Endodermal cell (in vitro differentiated cells): ENCODE measurements at regions not wholly inside any gene's neighbourhood (a gene's known extent, or its start where the extent isn't known, plus 50 kb on each side); places are given as distances from the start of the nearest gene placed in this dataset.
A peak's percentile ranks its signal among the peaks of the same experiment; 100 is the strongest.

Experiments
- DNase-seq: peaks from one replicate; pipeline ENCODE4 v3.0.0-alpha.2; 2017
- H3K27ac ChIP-seq: 2 replicates; pipeline ENCODE4 v1.5.1; 2013; ENCODE audit warnings: mild to moderate bottlenecking, low read depth, low read length, moderate library complexity
- H3K27me3 ChIP-seq: 2 replicates; pipeline ENCODE4 v1.6.1; 2013; ENCODE audit warnings: mild to moderate bottlenecking, low read length, moderate library complexity; ENCODE audit not compliant: insufficient read depth, control insufficient read depth, poor library complexity, severe bottlenecking
- H3K36me3 ChIP-seq: 2 replicates; pipeline ENCODE4 v1.7.0; 2013; ENCODE audit warnings: mild to moderate bottlenecking, low read length, moderate library complexity; ENCODE audit not compliant: control insufficient read depth, insufficient read depth
- H3K4me1 ChIP-seq: one replicate; pipeline ENCODE4 v1.7.0; 2013; ENCODE audit warnings: low read length; ENCODE audit not compliant: control insufficient read depth, insufficient read depth
- H3K4me3 ChIP-seq: 2 replicates; pipeline ENCODE4 v1.5.1; 2013; ENCODE audit warnings: mild to moderate bottlenecking, low read length, moderate library complexity
- H3K9ac ChIP-seq: 2 replicates; pipeline ENCODE4 v1.6.1; 2013; ENCODE audit warnings: mild to moderate bottlenecking, low read length, moderate library complexity; ENCODE audit not compliant: poor library complexity, severe bottlenecking; ENCODE audit errors: extremely low read depth
- H3K9me3 ChIP-seq: 2 replicates; pipeline ENCODE4 v1.6.1; 2013; ENCODE audit warnings: mild to moderate bottlenecking, low read length, moderate library complexity; ENCODE audit not compliant: control insufficient read depth
- H3K27ac Mint-ChIP-seq: 2 replicates; pipeline ENCODE4 v1.8.0; 2020; ENCODE audit warnings: mixed read lengths
- H3K27me3 Mint-ChIP-seq: 2 replicates; pipeline ENCODE4 v1.8.0; 2021; ENCODE audit warnings: mild to moderate bottlenecking, mixed read lengths; ENCODE audit not compliant: insufficient read depth
- H3K36me3 Mint-ChIP-seq: 2 replicates; pipeline ENCODE4 v1.8.0; 2020; ENCODE audit warnings: low read depth, mixed read lengths
- H3K4me1 Mint-ChIP-seq: 2 replicates; pipeline ENCODE4 v1.8.0; 2020; ENCODE audit warnings: mixed read lengths
- H3K4me3 Mint-ChIP-seq: 2 replicates; pipeline ENCODE4 v1.8.0; 2020; ENCODE audit warnings: mild to moderate bottlenecking, moderate library complexity, mixed read lengths
- H3K9me3 Mint-ChIP-seq: 2 replicates; pipeline ENCODE4 v1.8.0; 2020; ENCODE audit warnings: mild to moderate bottlenecking, mixed read lengths
- WGBS, 2 experiments: methylation state at CpG; one replicate each; pipeline versions ENCODE4 v1.1.5 to v1.1.7; 2013; ENCODE audit warnings: missing lambda C conversion rate in 2 of 2, mixed read lengths in 1 of 2; ENCODE audit not compliant: insufficient coverage in 1 of 2, insufficient read length in 1 of 2; 5-methylcytosine and 5-hydroxymethylcytosine counted together
- TF ChIP-seq, protein P1 (sequence below): fragments of 200-600 bp; sonication (generic); conservative IDR thresholded peaks from 2 replicates; pipeline ENCODE4 v1.5.0; 2021; ENCODE audit warnings: antibody characterized with exemption, mild to moderate bottlenecking

DNA sequence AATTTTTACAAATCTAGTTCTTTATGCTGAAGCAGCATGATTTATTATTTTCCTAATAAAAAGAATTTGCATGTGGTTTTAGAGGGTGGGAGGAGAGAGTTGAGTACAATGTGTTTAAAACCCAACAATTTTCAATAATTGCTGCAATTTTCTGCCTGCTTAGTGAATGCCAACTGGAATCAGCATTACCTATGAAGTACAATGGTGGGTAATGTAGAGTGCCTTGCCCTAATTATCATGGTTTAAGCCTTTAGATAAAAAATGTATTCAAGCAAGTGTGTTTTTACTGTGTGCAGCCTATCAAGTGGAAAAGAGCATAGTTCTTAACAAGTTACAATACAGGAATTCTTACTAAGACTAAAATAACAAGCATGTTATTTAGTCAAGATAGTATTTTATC, 77.9 kb upstream of the ANKRD50 start:
- Histone ChIP-seq H3K36me3 (no peaks in the 10 kb centered on the region), H3K27me3 (no peaks in the 10 kb centered on the region), H3K4me1 (no peaks in the 10 kb centered on the region), H3K27ac (no peak overlapping the region), H3K4me3 (no peak overlapping the region), H3K9me3 (no peaks in the 10 kb centered on the region), H3K9ac (no peak overlapping the region)
- no peaks in the 10 kb centered on the region for H3K9me3 Mint-ChIP-seq
- no peaks in the 10 kb centered on the region for H3K27me3 Mint-ChIP-seq
- TF ChIP-seq, protein P1, sequence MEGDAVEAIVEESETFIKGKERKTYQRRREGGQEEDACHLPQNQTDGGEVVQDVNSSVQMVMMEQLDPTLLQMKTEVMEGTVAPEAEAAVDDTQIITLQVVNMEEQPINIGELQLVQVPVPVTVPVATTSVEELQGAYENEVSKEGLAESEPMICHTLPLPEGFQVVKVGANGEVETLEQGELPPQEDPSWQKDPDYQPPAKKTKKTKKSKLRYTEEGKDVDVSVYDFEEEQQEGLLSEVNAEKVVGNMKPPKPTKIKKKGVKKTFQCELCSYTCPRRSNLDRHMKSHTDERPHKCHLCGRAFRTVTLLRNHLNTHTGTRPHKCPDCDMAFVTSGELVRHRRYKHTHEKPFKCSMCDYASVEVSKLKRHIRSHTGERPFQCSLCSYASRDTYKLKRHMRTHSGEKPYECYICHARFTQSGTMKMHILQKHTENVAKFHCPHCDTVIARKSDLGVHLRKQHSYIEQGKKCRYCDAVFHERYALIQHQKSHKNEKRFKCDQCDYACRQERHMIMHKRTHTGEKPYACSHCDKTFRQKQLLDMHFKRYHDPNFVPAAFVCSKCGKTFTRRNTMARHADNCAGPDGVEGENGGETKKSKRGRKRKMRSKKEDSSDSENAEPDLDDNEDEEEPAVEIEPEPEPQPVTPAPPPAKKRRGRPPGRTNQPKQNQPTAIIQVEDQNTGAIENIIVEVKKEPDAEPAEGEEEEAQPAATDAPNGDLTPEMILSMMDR, result no peak
- H3K4me3 Mint-ChIP-seq, result no peak overlapping the region
- H3K27ac Mint-ChIP-seq, result no peak overlapping the region
- H3K36me3 Mint-ChIP-seq, result no peaks in the 10 kb centered on the region
- DNase-seq, result no peak
- no peaks in the 10 kb centered on the region for H3K4me1 Mint-ChIP-seq

DNA sequence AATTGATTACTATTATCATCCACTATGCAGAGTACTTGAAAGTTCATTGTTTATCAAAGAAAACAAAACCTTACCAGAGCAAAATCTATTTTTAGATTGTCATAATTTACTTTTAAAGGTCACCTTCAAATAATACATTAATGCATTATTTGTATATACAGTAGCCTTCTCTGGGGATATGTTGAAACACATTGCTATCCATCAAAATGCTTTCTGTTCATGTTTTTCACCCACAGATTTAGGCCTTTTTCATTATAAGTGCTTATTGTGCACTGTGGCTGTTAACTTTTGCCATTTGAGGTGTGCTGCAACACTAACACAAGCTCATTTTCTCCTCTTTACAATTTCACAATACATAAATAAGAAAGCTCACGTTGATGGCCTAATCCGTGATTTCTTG, 74.1 kb upstream of the ANKRD50 start:
- no peaks in the 10 kb centered on the region for H3K9me3 ChIP-seq
- H3K27me3 ChIP-seq, result no peaks in the 10 kb centered on the region
- no peaks in the 10 kb centered on the region for H3K36me3 Mint-ChIP-seq
- H3K36me3 ChIP-seq, result no peaks in the 10 kb centered on the region
- H3K4me3 Mint-ChIP-seq, result no peak overlapping the region
- H3K4me3 ChIP-seq, result no peak overlapping the region
- 86% methylated on average over 2 of the region's 2 CpGs; no CpG with 5 or more reads in 1 of the 2 experiments for WGBS, 2 experiments
- H3K27me3 Mint-ChIP-seq, result no peaks in the 10 kb centered on the region
- TF ChIP-seq, protein P1, result no peak
- H3K4me1 Mint-ChIP-seq, result no peaks in the 10 kb centered on the region
- H3K4me1 ChIP-seq, result no peaks in the 10 kb centered on the region
- H3K27ac ChIP-seq, result no peak overlapping the region
- no peak for DNase-seq
- H3K9me3 Mint-ChIP-seq, result no peaks in the 10 kb centered on the region
- no peak overlapping the region for H3K27ac Mint-ChIP-seq
- H3K9ac ChIP-seq, result no peak overlapping the region

DNA sequence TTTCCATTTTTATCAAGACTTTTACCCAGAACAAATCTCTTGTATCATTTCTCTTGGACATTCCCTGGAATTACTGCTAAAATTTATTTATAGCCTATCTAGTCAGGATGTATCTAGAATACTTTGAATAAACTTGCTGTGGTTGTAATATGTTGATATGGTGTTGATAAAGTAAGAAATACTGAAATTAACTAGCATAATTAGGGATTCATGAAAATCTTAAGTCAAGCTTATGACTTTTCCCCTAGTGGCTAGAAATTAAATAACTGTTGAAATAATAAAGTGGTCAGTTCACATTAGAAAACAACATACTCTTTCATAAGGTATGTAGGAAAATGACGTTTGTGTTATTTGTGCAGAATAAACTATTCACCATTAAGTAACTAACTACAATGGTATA, 73.1 kb upstream of the ANKRD50 start:
- Histone ChIP-seq H3K9me3 (no peaks in the 10 kb centered on the region), H3K27me3 (no peaks in the 10 kb centered on the region), H3K4me1 (no peaks in the 10 kb centered on the region), H3K36me3 (no peaks in the 10 kb centered on the region), H3K27ac (no peak overlapping the region), H3K4me3 (no peak overlapping the region), H3K9ac (no peak overlapping the region)
- H3K27me3 Mint-ChIP-seq, result no peaks in the 10 kb centered on the region
- TF ChIP-seq, protein P1, result peak; percentile 27
- DNase-seq, result no peak
- WGBS, 2 experiments, result no CpG with 5 or more reads among the region's 1 CpG
- H3K4me1 Mint-ChIP-seq, result no peaks in the 10 kb centered on the region
- no peaks in the 10 kb centered on the region for H3K36me3 Mint-ChIP-seq
- no peak overlapping the region for H3K27ac Mint-ChIP-seq
- H3K4me3 Mint-ChIP-seq, result no peak overlapping the region
- no peaks in the 10 kb centered on the region for H3K9me3 Mint-ChIP-seq
